HUES64 (cell line): ENCODE measurements at regions not wholly inside any gene's neighbourhood (a gene's known extent, or its start where the extent isn't known, plus 50 kb on each side); places are given as distances from the start of the nearest gene placed in this dataset.

Experiments
- H3K27ac ChIP-seq: 2 replicates; pipeline ENCODE4 v1.7.0; 2013; ENCODE audit warnings: low read depth, low read length, inconsistent platforms
- H3K27me3 ChIP-seq: 2 replicates; pipeline ENCODE4 v1.6.1; 2013; ENCODE audit warnings: mild to moderate bottlenecking, low read length; ENCODE audit not compliant: insufficient read depth
- H3K36me3 ChIP-seq: 2 replicates; pipeline ENCODE4 v1.6.1; 2013; ENCODE audit warnings: mild to moderate bottlenecking, low read length; ENCODE audit not compliant: insufficient read depth
- H3K4me1 ChIP-seq: 2 replicates; pipeline ENCODE4 v1.6.1; 2013; ENCODE audit warnings: mild to moderate bottlenecking, low read length, moderate library complexity; ENCODE audit not compliant: insufficient read depth
- H3K4me3 ChIP-seq: 2 replicates; pipeline ENCODE4 v1.5.1; 2013; ENCODE audit warnings: mild to moderate bottlenecking, low read length, moderate library complexity
- H3K9ac ChIP-seq: 2 replicates; pipeline ENCODE4 v1.6.1; 2013; ENCODE audit warnings: mild to moderate bottlenecking, low read depth, low read length
- H3K9me3 ChIP-seq: 2 replicates; pipeline ENCODE4 v1.6.1; 2013; ENCODE audit warnings: low read depth, low read length; ENCODE audit not compliant: insufficient read depth
- WGBS: fragments of 150-250, 120-280 bp; methylation state at CpG from one replicate; pipeline ENCODE4 v1.1.7; 2013; ENCODE audit warnings: missing lambda C conversion rate; 5-methylcytosine and 5-hydroxymethylcytosine counted together

- H3K4me3 ChIP-seq = no peak overlapping the region
- WGBS = 78% methylated on average over 4 of the region's 4 CpGs
- peaks cover 9% of the 10 kb centered on the region for H3K4me1 ChIP-seq
- H3K27ac ChIP-seq = no peak overlapping the region
- H3K36me3 ChIP-seq = no peaks in the 10 kb centered on the region
- H3K9me3 ChIP-seq = no peaks in the 10 kb centered on the region
- no peaks in the 10 kb centered on the region for H3K27me3 ChIP-seq
- no peak overlapping the region for H3K9ac ChIP-seq
Measured at GRCh38 chr12:116504438-116504837, 54.7 kb upstream of the MAP1LC3B2 start.

GRCh38 chr12:116506697-116507064 lies 52.5 kb upstream of the MAP1LC3B2 start:
- 67% methylated on average over 6 of the region's 6 CpGs for WGBS
- Histone ChIP-seq H3K36me3 (no peaks in the 10 kb centered on the region), H3K27ac (peak overlapping the region; percentile 47; the same call in 1 of the 2 replicates), H3K9me3 (no peaks in the 10 kb centered on the region), H3K4me3 (peak overlapping the region; percentile 35), H3K27me3 (no peaks in the 10 kb centered on the region), H3K4me1 (peaks cover 9% of the 10 kb centered on the region), H3K9ac (no peak overlapping the region)

GRCh38 chr12:116508145-116509121 lies 50.7 kb upstream of the MAP1LC3B2 start:
- H3K9me3 ChIP-seq = no peaks in the 10 kb centered on the region
- H3K27ac ChIP-seq = no peak overlapping the region
- WGBS = 2% methylated on average over 60 of the region's 60 CpGs
- peaks cover 9% of the 10 kb centered on the region for H3K4me1 ChIP-seq
- H3K9ac ChIP-seq = peak overlapping the region; percentile 34; the same call in 1 of the 2 replicates
- no peaks in the 10 kb centered on the region for H3K27me3 ChIP-seq
- peak overlapping the region; percentile 59 for H3K4me3 ChIP-seq
- H3K36me3 ChIP-seq = no peaks in the 10 kb centered on the region
